Endodermal cell (in vitro differentiated cells): ENCODE measurements at regions not wholly inside any gene's neighbourhood (a gene's known extent, or its start where the extent isn't known, plus 50 kb on each side); places are given as distances from the start of the nearest gene placed in this dataset.
A peak's percentile ranks its signal among the peaks of the same experiment; 100 is the strongest.

Source experiments
- DNase-seq: peaks from one replicate; pipeline ENCODE4 v3.0.0-alpha.2; 2017
- H3K27ac ChIP-seq: 2 replicates; pipeline ENCODE4 v1.5.1; 2013; ENCODE audit warnings: mild to moderate bottlenecking, low read depth, low read length, moderate library complexity
- H3K27me3 ChIP-seq: 2 replicates; pipeline ENCODE4 v1.6.1; 2013; ENCODE audit warnings: mild to moderate bottlenecking, low read length, moderate library complexity; ENCODE audit not compliant: insufficient read depth, control insufficient read depth, poor library complexity, severe bottlenecking
- H3K36me3 ChIP-seq: 2 replicates; pipeline ENCODE4 v1.7.0; 2013; ENCODE audit warnings: mild to moderate bottlenecking, low read length, moderate library complexity; ENCODE audit not compliant: control insufficient read depth, insufficient read depth
- H3K4me1 ChIP-seq: one replicate; pipeline ENCODE4 v1.7.0; 2013; ENCODE audit warnings: low read length; ENCODE audit not compliant: control insufficient read depth, insufficient read depth
- H3K4me3 ChIP-seq: 2 replicates; pipeline ENCODE4 v1.5.1; 2013; ENCODE audit warnings: mild to moderate bottlenecking, low read length, moderate library complexity
- H3K9ac ChIP-seq: 2 replicates; pipeline ENCODE4 v1.6.1; 2013; ENCODE audit warnings: mild to moderate bottlenecking, low read length, moderate library complexity; ENCODE audit not compliant: poor library complexity, severe bottlenecking; ENCODE audit errors: extremely low read depth
- H3K9me3 ChIP-seq: 2 replicates; pipeline ENCODE4 v1.6.1; 2013; ENCODE audit warnings: mild to moderate bottlenecking, low read length, moderate library complexity; ENCODE audit not compliant: control insufficient read depth
- H3K27ac Mint-ChIP-seq: 2 replicates; pipeline ENCODE4 v1.8.0; 2020; ENCODE audit warnings: mixed read lengths
- H3K27me3 Mint-ChIP-seq: 2 replicates; pipeline ENCODE4 v1.8.0; 2021; ENCODE audit warnings: mild to moderate bottlenecking, mixed read lengths; ENCODE audit not compliant: insufficient read depth
- H3K36me3 Mint-ChIP-seq: 2 replicates; pipeline ENCODE4 v1.8.0; 2020; ENCODE audit warnings: low read depth, mixed read lengths
- H3K4me1 Mint-ChIP-seq: 2 replicates; pipeline ENCODE4 v1.8.0; 2020; ENCODE audit warnings: mixed read lengths
- H3K4me3 Mint-ChIP-seq: 2 replicates; pipeline ENCODE4 v1.8.0; 2020; ENCODE audit warnings: mild to moderate bottlenecking, moderate library complexity, mixed read lengths
- H3K9me3 Mint-ChIP-seq: 2 replicates; pipeline ENCODE4 v1.8.0; 2020; ENCODE audit warnings: mild to moderate bottlenecking, mixed read lengths
- CTCF ChIP-seq: fragments of 200-600 bp; sonication (generic); conservative IDR thresholded peaks from 2 replicates; pipeline ENCODE4 v1.5.0; 2021; ENCODE audit warnings: antibody characterized with exemption, mild to moderate bottlenecking
- WGBS, 2 experiments: methylation state at CpG; one replicate each; pipeline versions ENCODE4 v1.1.5 to v1.1.7; 2013; ENCODE audit warnings: missing lambda C conversion rate in 2 of 2, mixed read lengths in 1 of 2; ENCODE audit not compliant: insufficient coverage in 1 of 2, insufficient read length in 1 of 2; 5-methylcytosine and 5-hydroxymethylcytosine counted together

GRCh38 chr2:217727801-217728200 is 275.0 kb downstream of the TNS1 start:
- 92 to 100% methylated on average over 1 to 7 of the region's 7 CpGs for WGBS, 2 experiments
- no peaks in the 10 kb centered on the region for H3K36me3 Mint-ChIP-seq
- no peak overlapping the region for H3K27ac Mint-ChIP-seq
- no peak for DNase-seq
- Histone ChIP-seq H3K9ac (no peak overlapping the region), H3K4me1 (no peaks in the 10 kb centered on the region), H3K27me3 (no peaks in the 10 kb centered on the region), H3K36me3 (no peaks in the 10 kb centered on the region), H3K4me3 (no peak overlapping the region), H3K27ac (no peak overlapping the region), H3K9me3 (no peaks in the 10 kb centered on the region)
- peaks cover 7% of the 10 kb centered on the region for H3K27me3 Mint-ChIP-seq
- H3K4me1 Mint-ChIP-seq = no peaks in the 10 kb centered on the region
- no peak for TF ChIP-seq CTCF
- H3K9me3 Mint-ChIP-seq = no peaks in the 10 kb centered on the region
- H3K4me3 Mint-ChIP-seq = no peak overlapping the region

- Mint-ChIP-seq H3K27ac (no peak overlapping the region), H3K4me1 (no peaks in the 10 kb centered on the region), H3K4me3 (no peak overlapping the region), H3K9me3 (peaks cover 9% of the 10 kb centered on the region), H3K36me3 (no peaks in the 10 kb centered on the region), H3K27me3 (peaks cover 7% of the 10 kb centered on the region)
- no peaks in the 10 kb centered on the region for H3K4me1 ChIP-seq
- DNase-seq = peak; percentile 20
- no peak for TF ChIP-seq CTCF
- peaks cover 12% of the 10 kb centered on the region for H3K9me3 ChIP-seq
- no peaks in the 10 kb centered on the region for H3K27me3 ChIP-seq
- WGBS, 2 experiments = 92 to 96% methylated on average over 4 of the region's 4 CpGs
- H3K9ac ChIP-seq = no peak overlapping the region
- H3K36me3 ChIP-seq = no peaks in the 10 kb centered on the region
- no peak overlapping the region for H3K4me3 ChIP-seq
- no peak overlapping the region for H3K27ac ChIP-seq
Measured at GRCh38 chr2:217725409-217725808, 277.4 kb downstream of the TNS1 start.

- Histone ChIP-seq H3K9me3 (peaks cover 12% of the 10 kb centered on the region), H3K9ac (no peak overlapping the region), H3K27ac (no peak overlapping the region), H3K27me3 (peaks cover 3% of the 10 kb centered on the region), H3K36me3 (no peaks in the 10 kb centered on the region), H3K4me1 (no peaks in the 10 kb centered on the region), H3K4me3 (no peak overlapping the region)
- no peaks in the 10 kb centered on the region for H3K36me3 Mint-ChIP-seq
- no peak for TF ChIP-seq CTCF
- H3K27ac Mint-ChIP-seq = no peak overlapping the region
- peaks cover 7% of the 10 kb centered on the region for H3K27me3 Mint-ChIP-seq
- H3K4me3 Mint-ChIP-seq = no peak overlapping the region
- H3K9me3 Mint-ChIP-seq = peaks cover 9% of the 10 kb centered on the region
- no peaks in the 10 kb centered on the region for H3K4me1 Mint-ChIP-seq
- DNase-seq = no peak
Measured at GRCh38 chr2:217724471-217724870, 278.3 kb downstream of the TNS1 start.
